Raji (cell line): ENCODE measurements at regions not wholly inside any gene's neighbourhood (a gene's known extent, or its start where the extent isn't known, plus 50 kb on each side); places are given as distances from the start of the nearest gene placed in this dataset.

Experiments
- POLR2A ChIP-seq: IDR thresholded peaks from 2 replicates; pipeline ENCODE4 v1.6.1; 2011; ENCODE audit warnings: low read depth, low read length, control low read depth; ENCODE audit not compliant: insufficient read depth

DNA sequence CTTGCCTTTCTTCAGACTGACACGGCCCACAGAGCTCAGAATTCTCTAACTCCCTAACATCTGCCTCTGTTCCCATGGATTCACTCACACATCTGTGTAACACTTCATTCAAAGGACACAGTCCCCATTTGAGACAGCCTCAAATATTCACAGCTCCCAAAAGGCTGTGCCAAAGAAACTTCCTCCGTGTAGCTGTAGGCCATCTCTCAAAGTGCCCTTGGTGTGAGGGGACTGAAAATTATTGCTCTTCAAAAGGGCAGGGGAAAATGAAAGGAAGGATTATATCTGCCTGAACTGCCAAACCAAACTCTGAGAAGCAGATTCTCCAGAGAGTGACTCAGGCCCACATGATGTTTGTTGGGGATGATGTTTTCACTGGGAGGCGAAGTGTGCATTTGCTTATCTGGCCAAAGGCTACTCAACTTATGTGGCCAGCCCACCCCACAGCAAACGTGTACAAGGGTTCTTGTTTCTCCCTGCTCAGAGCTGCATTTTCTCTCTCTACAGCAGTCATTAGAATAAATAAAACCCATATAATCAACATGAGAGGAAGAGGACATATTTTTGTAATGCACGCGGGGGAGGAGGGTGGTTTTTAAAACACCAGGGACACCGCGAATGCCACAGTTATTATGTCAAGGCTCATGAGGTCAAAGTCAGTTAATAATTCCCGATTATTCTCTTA, 302.4 kb upstream of the NFE2L3 start:
- no peak for TF ChIP-seq POLR2A

DNA sequence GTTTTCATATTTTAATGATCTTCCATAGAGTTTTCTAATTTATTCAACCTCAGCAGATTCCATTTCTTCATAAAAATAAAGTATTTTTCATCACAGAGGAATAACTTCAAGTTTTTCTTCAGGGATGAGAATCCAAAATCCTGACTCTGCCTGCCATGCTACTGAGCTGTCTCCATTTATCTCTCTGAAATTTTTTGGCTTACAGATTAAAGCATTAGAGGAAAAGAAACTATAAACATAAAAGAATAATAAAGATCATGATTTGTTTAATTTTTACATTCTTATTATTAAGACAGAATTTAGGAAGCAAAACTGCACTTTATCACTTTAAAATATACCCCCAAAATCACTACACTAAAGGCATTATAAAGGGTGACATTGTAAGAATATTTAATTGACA, 301.8 kb upstream of the NFE2L3 start:
- TF ChIP-seq POLR2A, result no peak

- TF ChIP-seq POLR2A, result no peak
Measured at GRCh38 chr7:25850735-25851134, 301.3 kb upstream of the NFE2L3 start.

DNA sequence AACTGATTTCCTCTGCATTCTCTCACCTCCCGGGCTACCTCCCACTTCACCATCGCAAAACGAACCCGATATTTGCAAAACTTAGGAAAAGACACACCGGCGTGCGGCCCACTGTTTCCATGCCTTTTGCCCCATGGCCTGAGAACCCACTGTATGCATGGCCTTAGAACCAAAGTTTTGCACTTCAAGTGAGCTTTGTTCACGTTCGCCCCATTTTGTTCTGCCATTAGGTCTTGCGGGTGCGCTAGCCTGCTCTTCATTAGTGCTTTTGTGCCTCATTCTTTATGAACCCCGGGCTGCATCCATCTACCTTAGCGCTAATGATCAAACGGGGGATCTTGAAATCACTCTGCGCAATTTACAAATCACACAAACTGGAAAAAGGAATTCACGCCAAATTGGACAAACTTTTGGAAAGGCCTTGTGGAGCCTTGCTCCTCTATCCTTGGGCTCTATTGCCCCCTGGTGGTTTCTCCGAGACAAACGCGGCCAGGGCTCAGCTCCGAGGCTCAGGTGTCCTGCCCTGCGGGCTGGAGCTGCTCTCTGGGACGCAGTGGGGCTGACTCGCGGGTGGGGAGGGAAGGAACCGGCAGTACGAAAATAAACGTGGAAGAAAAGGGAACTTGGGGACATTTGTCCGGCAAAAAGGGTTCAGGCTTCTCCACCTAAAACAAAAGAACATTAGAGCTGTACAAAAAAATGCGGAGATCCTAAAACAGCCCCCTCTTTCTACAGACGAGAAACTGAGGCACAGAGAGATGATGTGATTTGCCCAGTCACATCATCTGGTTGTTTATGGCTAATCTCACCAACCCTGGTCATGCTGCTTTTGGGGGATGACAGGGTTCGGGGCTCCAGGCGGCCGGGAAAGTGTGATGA, 300.4 kb upstream of the NFE2L3 start:
- TF ChIP-seq POLR2A, result no peak

DNA sequence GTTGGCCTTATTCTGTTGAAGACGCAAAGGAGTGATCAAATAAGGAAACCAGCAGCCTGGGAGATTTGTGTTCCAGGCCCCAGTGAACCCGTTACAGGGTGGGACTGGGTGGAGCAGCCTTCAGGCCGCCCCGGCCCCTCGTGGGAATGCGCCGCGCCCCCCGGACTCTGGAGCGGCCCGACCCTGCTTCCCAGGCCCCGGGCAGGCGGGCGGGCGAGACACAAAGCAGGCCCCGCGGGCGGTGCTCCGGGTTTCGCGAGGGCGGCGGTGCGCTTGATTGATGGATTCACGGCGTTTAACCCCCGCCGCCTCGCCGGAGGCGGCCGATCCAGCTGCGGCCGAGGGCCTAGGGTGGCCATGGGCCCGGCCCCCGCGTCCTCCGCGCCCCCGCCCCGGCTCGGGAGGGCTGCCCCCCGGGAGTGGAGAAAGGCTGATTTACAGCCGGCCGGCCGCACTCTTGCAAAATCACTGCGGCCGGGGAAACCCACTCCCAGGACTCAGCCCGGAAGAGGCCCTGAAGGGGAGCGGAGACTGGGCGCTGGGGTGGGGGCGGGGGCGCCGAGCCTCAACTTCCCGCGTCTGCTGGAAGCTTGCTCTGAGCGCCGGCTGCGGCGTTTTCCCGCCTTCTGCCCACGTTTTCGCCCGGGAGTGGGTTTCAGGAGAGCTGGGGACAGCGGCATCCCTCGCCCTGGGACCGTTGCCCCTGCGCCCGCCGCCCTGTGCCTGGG, 299.6 kb upstream of the NFE2L3 start:
- TF ChIP-seq POLR2A, result no peak

DNA sequence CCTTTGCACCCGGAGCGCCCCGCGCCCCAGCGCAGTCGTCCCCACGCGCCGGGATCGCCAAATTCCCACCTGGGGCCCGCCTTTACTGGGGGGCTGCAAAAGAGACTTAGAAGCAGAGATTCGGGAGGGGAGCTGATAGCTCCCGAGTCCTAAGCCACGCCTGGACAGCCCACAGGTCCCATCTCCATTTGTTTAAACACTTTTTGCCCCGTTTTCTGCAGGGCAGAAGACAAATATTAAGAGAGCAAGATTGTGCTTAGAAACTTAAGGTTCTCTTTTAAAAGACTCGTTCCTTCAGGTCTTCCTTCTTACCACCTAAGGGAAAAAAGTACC, 299.1 kb upstream of the NFE2L3 start:
- no peak for TF ChIP-seq POLR2A

DNA sequence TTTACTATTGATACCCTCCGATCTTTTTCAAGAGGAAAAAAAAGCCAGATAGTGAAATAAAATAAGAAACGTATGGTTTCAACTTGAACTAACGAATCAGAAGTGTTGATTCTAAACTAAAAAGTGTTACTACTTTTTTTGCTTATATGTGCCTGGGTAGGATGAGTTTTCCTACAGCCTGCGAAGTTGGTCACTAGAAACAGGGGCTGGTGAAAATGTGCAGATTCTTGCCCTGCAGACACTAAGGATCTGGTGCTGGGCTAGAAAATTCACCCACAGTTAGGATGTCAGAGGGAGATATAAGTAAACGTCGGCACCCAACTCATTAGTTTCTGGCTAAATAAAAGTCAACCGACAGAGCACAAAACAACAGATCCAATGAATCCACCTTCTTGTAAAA, 298.7 kb upstream of the NFE2L3 start:
- TF ChIP-seq POLR2A, result no peak

- no peak for TF ChIP-seq POLR2A
Measured at GRCh38 chr7:25854059-25854458, 297.9 kb upstream of the NFE2L3 start.

DNA sequence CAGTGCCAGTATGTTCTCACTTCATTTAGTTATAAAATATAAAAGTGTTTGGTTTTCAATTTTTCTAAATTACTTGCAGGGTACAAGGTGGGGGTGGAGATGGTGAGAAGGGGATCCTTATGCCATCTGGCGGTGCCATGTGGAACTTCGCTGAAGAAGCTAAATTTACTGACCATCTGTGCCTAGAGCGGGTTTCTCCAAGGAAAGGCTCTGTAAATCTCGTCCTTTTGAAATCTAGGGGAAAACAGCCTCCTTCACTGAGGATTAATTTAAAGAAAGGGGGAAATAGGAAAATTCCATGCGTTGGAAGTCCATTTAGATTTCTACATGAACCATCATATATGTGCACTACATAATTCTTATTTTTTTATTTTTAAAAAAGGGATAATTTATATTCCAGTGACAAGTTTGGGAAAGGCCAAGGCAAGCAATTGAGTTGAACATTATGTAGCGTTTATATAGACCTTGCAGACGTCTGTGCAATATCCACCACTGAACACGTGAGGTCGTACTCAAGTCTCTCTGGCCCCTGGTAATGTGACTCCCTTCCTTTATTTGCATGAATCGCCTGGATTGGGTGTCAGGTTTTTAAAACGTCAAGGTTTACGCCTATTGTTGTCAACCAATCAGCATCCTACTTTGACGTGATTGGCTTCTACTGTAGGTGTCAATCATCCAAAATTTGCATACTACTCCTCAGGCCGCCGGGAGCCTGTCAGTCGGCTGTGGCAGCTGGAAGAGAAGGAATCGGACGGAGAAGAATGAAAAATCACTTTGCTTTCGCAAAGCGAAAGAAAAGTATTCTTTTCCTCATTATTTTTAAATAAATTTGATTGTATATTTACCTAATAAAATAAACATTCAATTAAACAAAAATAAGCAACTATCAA, 297.1 kb upstream of the NFE2L3 start:
- TF ChIP-seq POLR2A, result no peak

DNA sequence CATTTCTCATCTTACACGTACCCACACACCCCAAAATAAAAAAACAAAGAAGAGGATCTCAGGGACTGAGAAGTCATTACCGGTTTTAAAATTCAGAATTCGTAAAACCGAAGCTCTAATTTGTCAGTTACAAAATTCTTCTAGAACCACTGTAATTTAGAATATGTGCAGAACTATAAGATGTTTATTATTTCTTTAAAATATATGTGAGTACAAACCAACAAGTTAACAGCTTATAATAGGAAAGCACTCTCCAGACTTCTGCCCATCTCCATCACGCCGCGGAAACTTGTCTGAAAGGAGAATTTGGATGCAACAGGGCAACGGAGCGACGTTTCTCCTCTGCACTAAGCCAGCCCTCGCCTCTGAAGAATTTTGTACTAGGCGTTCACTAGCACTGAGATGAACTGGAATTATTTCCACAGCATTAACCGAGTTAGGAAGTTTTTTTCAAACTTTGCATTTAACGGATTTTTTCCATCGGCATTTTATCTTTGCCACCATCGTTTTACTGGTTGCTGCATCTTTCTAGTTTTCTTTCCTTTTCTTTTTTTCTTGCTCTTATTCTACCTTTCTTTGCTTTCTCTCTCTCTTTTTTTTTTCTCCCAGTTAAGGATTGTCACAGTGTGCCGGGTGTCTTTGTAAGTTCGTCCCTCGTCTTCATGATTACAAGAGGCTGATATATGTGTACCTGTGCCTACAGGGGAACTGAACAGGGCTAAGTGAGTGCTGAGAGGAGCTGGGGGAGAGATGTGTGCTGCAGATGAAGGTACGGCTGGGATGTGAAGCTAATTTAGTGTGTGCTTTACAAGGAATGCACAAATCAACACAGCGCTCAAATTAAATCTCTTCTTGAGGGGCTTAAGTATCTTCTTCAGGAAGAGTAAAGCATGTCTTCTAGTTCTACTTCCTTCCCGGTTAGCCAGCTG, 295.9 kb upstream of the NFE2L3 start:
- TF ChIP-seq POLR2A, result no peak

- no peak for TF ChIP-seq POLR2A
Measured at GRCh38 chr7:25857376-25858067, 294.5 kb upstream of the NFE2L3 start.

DNA sequence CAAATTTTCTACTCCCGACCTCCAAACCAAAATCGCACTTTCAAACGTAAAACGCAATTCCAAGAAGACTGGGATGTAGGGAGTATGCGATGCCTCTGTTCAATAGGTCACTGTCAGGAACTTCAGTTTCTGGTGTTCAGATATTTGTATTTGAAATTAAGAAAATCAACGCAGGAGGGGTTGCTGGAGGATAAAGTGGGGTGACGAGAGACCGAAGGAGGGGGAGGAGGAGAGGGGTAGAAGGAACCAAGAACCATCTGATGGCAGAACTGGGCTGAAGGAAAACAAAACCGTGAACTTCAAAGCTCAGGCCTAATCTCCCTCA, 293.8 kb upstream of the NFE2L3 start:
- TF ChIP-seq POLR2A, result no peak
